ENCODE measurements at regions not wholly inside any gene's neighbourhood (a gene's known extent, or its start where the extent isn't known, plus 50 kb on each side); places are given as distances from the start of the nearest gene placed in this dataset.
"Not testable (repeated sequence)": the region's sequence is repeated elsewhere in the genome, so short reads cannot be mapped to it uniquely, and the experiment has no call there.

DNA sequence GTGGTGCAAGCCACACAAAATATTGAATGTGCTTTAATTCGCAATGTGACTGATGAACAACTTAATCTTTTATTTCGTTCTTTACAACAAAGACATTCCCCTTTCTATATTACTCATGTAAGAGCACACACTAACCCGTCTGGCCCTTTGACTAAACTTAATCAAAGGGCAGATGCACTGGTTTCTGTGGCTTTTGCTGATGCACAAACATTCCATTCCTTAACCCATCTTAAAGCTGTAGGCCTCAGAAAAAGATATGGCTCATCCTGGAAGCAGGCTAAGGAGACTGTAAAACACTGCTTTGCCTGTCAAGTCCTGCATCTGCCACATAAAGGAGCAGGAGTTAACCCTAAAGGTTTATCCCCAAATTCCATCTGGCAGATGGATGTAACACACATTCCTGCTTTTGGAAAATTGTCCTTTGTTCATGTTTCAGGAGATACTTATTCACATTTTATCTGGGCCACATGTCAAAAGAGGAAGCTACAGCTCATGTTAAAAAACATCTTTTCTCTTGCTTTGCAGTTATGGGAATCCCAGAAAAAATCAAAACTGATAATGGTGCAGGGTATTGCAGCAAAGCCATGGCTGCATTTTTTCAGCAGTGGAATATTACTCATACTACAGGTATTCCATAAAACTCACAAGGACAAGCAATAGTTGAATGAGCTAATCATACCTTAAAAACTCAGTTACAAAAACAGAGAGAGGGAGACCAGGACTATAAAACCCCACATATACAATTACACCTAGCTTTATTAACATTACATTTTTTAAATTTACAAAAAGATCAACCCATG lies 137.2 kb downstream of the AHSP start:
- no peak overlapping the region for H3K27ac ChIP-seq
- no peak for DNase-seq (ENCODE audit: low spot score)
- H3K4me1 ChIP-seq (replicated peaks), result no peaks in the 10 kb centered on the region
- intact Hi-C loops (cut with DNase I), result no loop called here
- WGBS, result 29% methylated on average over 3 of the region's 3 CpGs
- H3K36me3 ChIP-seq, result no peaks in the 10 kb centered on the region
- H3K27me3 ChIP-seq (replicated peaks; ENCODE audit: insufficient read depth), result no peaks in the 10 kb centered on the region
- H3K9me3 ChIP-seq, result no peaks in the 10 kb centered on the region
- H3K4me3 ChIP-seq, result no peak overlapping the region
- TF ChIP-seq POLR2A (IDR thresholded peaks at IDR 0.05) (no peak), POLR2AphosphoS5 (IDR thresholded peaks at IDR 0.05) (no peak), CTCF (IDR thresholded peaks at IDR 0.05) (no peak)

DNA sequence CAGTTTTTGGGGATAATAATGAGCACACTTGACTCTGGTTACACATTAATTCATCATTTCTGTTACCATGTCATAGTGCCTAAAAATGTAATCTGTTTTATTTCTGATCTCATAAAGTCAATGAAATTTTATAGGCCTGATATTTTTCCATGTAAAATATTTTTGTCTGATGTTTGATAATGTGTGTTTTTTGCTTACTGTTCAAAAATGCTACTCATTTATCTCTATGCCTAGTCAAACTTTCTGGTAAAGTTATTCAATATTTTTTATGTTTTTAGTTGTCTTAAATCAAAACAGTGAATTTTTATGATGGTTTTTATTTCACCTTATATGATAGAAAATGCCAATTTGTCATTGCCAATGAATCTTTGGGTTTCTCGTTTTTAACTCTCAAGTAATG lies 147.0 kb downstream of the AHSP start:
- Histone ChIP-seq H3K27ac (no peak overlapping the region), H3K4me3 (no peak overlapping the region), H3K4me1 (replicated peaks) (no peaks in the 10 kb centered on the region), H3K36me3 (no peaks in the 10 kb centered on the region), H3K9me3 (no peaks in the 10 kb centered on the region), H3K27me3 (replicated peaks; ENCODE audit: insufficient read depth) (no peaks in the 10 kb centered on the region)
- DNase-seq (ENCODE audit: low spot score), result no peak
- WGBS, result 46% methylated on average over 1 of the region's 1 CpG
- TF ChIP-seq POLR2AphosphoS5 (IDR thresholded peaks at IDR 0.05), result no peak
- TF ChIP-seq CTCF (IDR thresholded peaks at IDR 0.05), result no peak
- no peak for TF ChIP-seq POLR2A (IDR thresholded peaks at IDR 0.05)
- intact Hi-C loops (cut with DNase I), result no loop called here

GRCh38 chr16:31676731-31677130 lies 149.0 kb downstream of the AHSP start:
- intact Hi-C loops (cut with DNase I), result no loop called here
- Histone ChIP-seq H3K4me1 (replicated peaks) (no peaks in the 10 kb centered on the region), H3K9me3 (no peaks in the 10 kb centered on the region), H3K36me3 (no peaks in the 10 kb centered on the region), H3K27me3 (replicated peaks; ENCODE audit: insufficient read depth) (no peaks in the 10 kb centered on the region), H3K27ac (no peak overlapping the region), H3K4me3 (no peak overlapping the region)
- TF ChIP-seq POLR2AphosphoS5 (IDR thresholded peaks at IDR 0.05), result no peak
- no peak for TF ChIP-seq POLR2A (IDR thresholded peaks at IDR 0.05)
- no peak for TF ChIP-seq CTCF (IDR thresholded peaks at IDR 0.05)
- no peak for DNase-seq (ENCODE audit: low spot score)

- no peak overlapping the region for H3K27ac ChIP-seq
- TF ChIP-seq POLR2AphosphoS5 (IDR thresholded peaks at IDR 0.05) (no peak), POLR2A (IDR thresholded peaks at IDR 0.05) (no peak), CTCF (IDR thresholded peaks at IDR 0.05) (no peak)
- no peak overlapping the region for H3K4me3 ChIP-seq
- intact Hi-C loops (cut with DNase I), result no loop called here
- 44% methylated on average over 7 of the region's 7 CpGs for WGBS
- H3K27me3 ChIP-seq (replicated peaks; ENCODE audit: insufficient read depth), result no peaks in the 10 kb centered on the region
- DNase-seq (ENCODE audit: low spot score), result no peak
- no peaks in the 10 kb centered on the region for H3K36me3 ChIP-seq
- no peaks in the 10 kb centered on the region for H3K4me1 ChIP-seq (replicated peaks)
- H3K9me3 ChIP-seq, result no peaks in the 10 kb centered on the region
These were observed 151.1 kb downstream of the AHSP start for GRCh38 chr16:31678649-31679325.

DNA sequence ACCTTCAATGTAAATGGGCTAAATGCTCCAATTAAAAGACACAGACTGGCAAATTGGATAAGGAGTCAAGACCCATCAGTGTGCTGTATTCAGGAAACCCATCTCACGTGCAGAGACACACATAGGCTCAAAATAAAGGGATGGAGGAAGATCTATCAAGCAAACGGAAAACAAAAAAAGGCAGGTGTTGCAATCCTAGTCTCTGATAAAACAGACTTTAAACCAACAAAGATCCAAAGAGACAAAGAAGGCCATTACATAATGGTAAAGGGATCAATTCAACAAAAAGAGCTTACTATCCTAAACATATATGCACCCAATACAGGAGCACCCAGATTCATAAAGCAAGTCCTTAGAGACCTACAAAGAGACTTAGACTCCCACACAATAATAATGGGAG lies 161.6 kb downstream of the AHSP start:
- DNase-seq (ENCODE audit: low spot score); H3K36me3 ChIP-seq; H3K4me3 ChIP-seq; H3K9me3 ChIP-seq; H3K4me1 ChIP-seq (replicated peaks); intact Hi-C loops (cut with DNase I); H3K27ac ChIP-seq; H3K27me3 ChIP-seq (replicated peaks; ENCODE audit: insufficient read depth): not testable (repeated sequence)
- WGBS, result 64% methylated on average over 2 of the region's 2 CpGs

DNA sequence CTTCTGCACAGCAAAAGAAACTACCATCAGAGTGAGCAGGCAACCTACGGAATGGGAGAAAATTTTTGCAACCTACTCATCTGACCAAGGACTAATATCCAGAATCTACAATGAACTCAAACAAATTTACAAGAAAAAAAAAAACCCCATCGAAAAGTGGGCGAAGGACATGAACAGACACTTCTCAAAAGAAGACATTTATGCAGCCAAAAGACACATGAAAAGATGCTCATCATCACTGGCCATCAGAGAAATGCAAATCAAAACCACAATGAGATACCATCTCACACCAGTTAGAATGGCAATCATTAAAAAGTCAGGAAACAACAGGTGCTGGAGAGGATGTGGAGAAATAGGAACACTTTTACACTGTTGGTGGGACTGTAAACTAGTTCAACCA lies 164.6 kb downstream of the AHSP start:
- intact Hi-C loops (cut with DNase I); H3K4me3 ChIP-seq; H3K9me3 ChIP-seq; H3K4me1 ChIP-seq (replicated peaks); H3K36me3 ChIP-seq; DNase-seq (ENCODE audit: low spot score); H3K27me3 ChIP-seq (replicated peaks; ENCODE audit: insufficient read depth); H3K27ac ChIP-seq: not testable (repeated sequence)
- WGBS, result 95% methylated on average over 3 of the region's 3 CpGs
